PC-9 (cell line): ENCODE measurements at regions not wholly inside any gene's neighbourhood (a gene's known extent, or its start where the extent isn't known, plus 50 kb on each side); places are given as distances from the start of the nearest gene placed in this dataset.

Experiments
- BruUV-seq: library from RNA; stranded (reverse); fragments of 400-500 nt; replicated peaks from 2 replicates; lab custom pipeline; 2021; lab: Mats Ljungman, UMichigan
- CTCF ChIA-PET: fragments of 300-600 bp; sonication (Branson Sonifier 250); formaldehyde crosslinking; loops from one replicate; lab custom pipeline; 2022; ENCODE audit warnings: antibody characterized with exemption; lab: Charles Lee
- POLR2A ChIA-PET: fragments of 300-600 bp; sonication (Branson Sonifier 250); formaldehyde crosslinking; loops from one replicate; lab custom pipeline; 2022; ENCODE audit warnings: antibody characterized with exemption; ENCODE audit not compliant: unreplicated experiment; lab: Charles Lee
- DNase-seq, 2 experiments: peaks; one replicate each; pipeline versions ENCODE4 v3.0.0 to v3.0.0-alpha.2; 2015 to 2022; ENCODE audit warnings: mixed read lengths in 1 of 2
- H2AFZ ChIP-seq: fragments of 200-600 bp; sonication (generic); 2 replicates; pipeline ENCODE4 v1.8.1; 2017; ENCODE audit warnings: antibody characterized with exemption
- H3F3A ChIP-seq: fragments of 200-600 bp; sonication (generic); 2 replicates; pipeline ENCODE4 v1.8.1; 2017; ENCODE audit warnings: antibody characterized with exemption, mild to moderate bottlenecking, low read depth; ENCODE audit not compliant: insufficient read depth
- H3K27ac ChIP-seq: fragments of 200-600 bp; sonication (generic); 2 replicates; pipeline ENCODE4 v1.6.1; 2016; ENCODE audit warnings: mixed run types
- H3K27me3 ChIP-seq: fragments of 200-600 bp; sonication (generic); 2 replicates; pipeline ENCODE4 v1.6.1; 2016; ENCODE audit warnings: low read depth, mixed run types; ENCODE audit not compliant: insufficient read depth
- H3K36me3 ChIP-seq: fragments of 200-600 bp; sonication (generic); 2 replicates; pipeline ENCODE4 v1.6.1; 2016; ENCODE audit warnings: low read depth, mixed run types
- H3K4me1 ChIP-seq: fragments of 200-600 bp; sonication (generic); replicated peaks from 2 replicates; pipeline ENCODE4 v1.6.1; 2016; ENCODE audit warnings: mixed run types; ENCODE audit not compliant: insufficient read depth
- H3K4me2 ChIP-seq: fragments of 200-600 bp; sonication (generic); 2 replicates; pipeline ENCODE4 v1.6.1; 2017; ENCODE audit warnings: mixed run types
- H3K4me3 ChIP-seq: fragments of 200-600 bp; sonication (generic); 2 replicates; pipeline ENCODE4 v1.6.1; 2016; ENCODE audit warnings: mixed run types
- H3K79me2 ChIP-seq: fragments of 200-600 bp; sonication (generic); 2 replicates; pipeline ENCODE4 v1.6.1; 2017; ENCODE audit warnings: low read depth, mixed run types
- H3K9me2 ChIP-seq: fragments of 200-600 bp; sonication (generic); 2 replicates; pipeline ENCODE4 v1.8.1; 2017; ENCODE audit warnings: mild to moderate bottlenecking; ENCODE audit not compliant: insufficient read depth
- H3K9me3 ChIP-seq: fragments of 200-600 bp; sonication (generic); 2 replicates; pipeline ENCODE4 v1.8.1; 2016; ENCODE audit warnings: low read depth; ENCODE audit not compliant: insufficient read depth
- H4K20me1 ChIP-seq: fragments of 200-600 bp; sonication (generic); 2 replicates; pipeline ENCODE4 v1.8.1; 2017; ENCODE audit not compliant: insufficient read depth
- CTCF ChIP-seq: fragments of 200-600 bp; sonication (generic); conservative IDR thresholded peaks from 2 replicates; pipeline ENCODE4 v1.6.1; 2017; ENCODE audit warnings: mixed run types, antibody characterized with exemption, mild to moderate bottlenecking, moderate library complexity
- EZH2 ChIP-seq: fragments of 200-600 bp; sonication (generic); IDR thresholded peaks from 2 replicates; pipeline ENCODE4 v1.8.0; 2017; ENCODE audit warnings: antibody characterized with exemption, low read depth
- intact Hi-C: fragments of 100-400 bp; cut with micrococcal nuclease; formaldehyde crosslinking; loops from one replicate; pipeline ENCODE4 v1.10.0; 2022; ENCODE audit not compliant: unreplicated experiment

GRCh38 chr16:48447428-48447827, 62.2 kb upstream of the SIAH1 start:
- H2AFZ ChIP-seq: no peak overlapping the region
- TF ChIP-seq CTCF (no peak), EZH2 (no peak)
- peaks cover 7% of the 10 kb centered on the region; the same call in 1 of the 2 replicates for H3F3A ChIP-seq
- H3K4me1 ChIP-seq: peaks cover 18% of the 10 kb centered on the region
- CTCF ChIA-PET: no interaction called here
- H3K9me2 ChIP-seq: no peaks in the 10 kb centered on the region
- no peak overlapping the region for H3K27ac ChIP-seq
- no peaks in the 10 kb centered on the region for H3K27me3 ChIP-seq
- H3K4me2 ChIP-seq: no peak overlapping the region
- H3K9me3 ChIP-seq: no peaks in the 10 kb centered on the region
- no peaks in the 10 kb centered on the region for H3K36me3 ChIP-seq
- POLR2A ChIA-PET: interaction anchor here (0.6 kb wide), 1 partner anchor 63 kb away, joined by 7 read pairs; no protein-coding TSS in a partner anchor
- no peaks in the 10 kb centered on the region for H3K79me2 ChIP-seq
- no peaks in the 10 kb centered on the region for H4K20me1 ChIP-seq
- H3K4me3 ChIP-seq: no peak overlapping the region
- no peak for DNase-seq
- no TSS peak for BruUV-seq
- intact Hi-C loops: no loop called here

- Histone ChIP-seq H3K9me3 (no peaks in the 10 kb centered on the region), H2AFZ (no peak overlapping the region), H3K4me1 (peaks cover 18% of the 10 kb centered on the region), H3F3A (peaks cover 7% of the 10 kb centered on the region; the same call in 1 of the 2 replicates), H3K4me3 (no peak overlapping the region), H3K4me2 (no peak overlapping the region), H4K20me1 (no peaks in the 10 kb centered on the region), H3K27ac (no peak overlapping the region), H3K36me3 (no peaks in the 10 kb centered on the region), H3K79me2 (no peaks in the 10 kb centered on the region), H3K27me3 (no peaks in the 10 kb centered on the region), H3K9me2 (no peaks in the 10 kb centered on the region)
- ChIA-PET POLR2A (interaction anchor here (0.7 kb wide), 1 partner anchor 67 kb away, joined by 11 read pairs; no protein-coding TSS in a partner anchor), CTCF (no interaction called here)
- DNase-seq: peak in 1 of 2 experiments; percentile 6
- intact Hi-C loops: no loop called here
- no TSS peak for BruUV-seq
- TF ChIP-seq EZH2 (no peak), CTCF (no peak)
Observed at GRCh38 chr16:48446534-48446920, 61.3 kb upstream of the SIAH1 start.

GRCh38 chr16:48445782-48446533, 60.7 kb upstream of the SIAH1 start:
- POLR2A ChIA-PET: no interaction called here
- CTCF ChIA-PET: no interaction called here

More at GRCh38 chr16:48445782-48446533, 60.7 kb upstream of the SIAH1 start:
- no peak for DNase-seq
- Histone ChIP-seq H3K4me2 (no peak overlapping the region), H3K4me3 (no peak overlapping the region), H3F3A (peaks cover 7% of the 10 kb centered on the region; the same call in 1 of the 2 replicates), H3K4me1 (peaks cover 18% of the 10 kb centered on the region), H3K27me3 (no peaks in the 10 kb centered on the region), H3K27ac (no peak overlapping the region), H2AFZ (no peak overlapping the region), H3K36me3 (no peaks in the 10 kb centered on the region), H3K79me2 (no peaks in the 10 kb centered on the region), H4K20me1 (no peaks in the 10 kb centered on the region), H3K9me2 (no peaks in the 10 kb centered on the region), H3K9me3 (no peaks in the 10 kb centered on the region)
- TF ChIP-seq CTCF (no peak), EZH2 (no peak)
- intact Hi-C loops: loop anchor here (2.0 kb wide), 1 partner anchor 35 kb away; no protein-coding TSS in a partner anchor
- no TSS peak for BruUV-seq
